NCI-H510A (cell line): ENCODE measurements at regions not wholly inside any gene's neighbourhood (a gene's known extent, or its start where the extent isn't known, plus 50 kb on each side); places are given as distances from the start of the nearest gene placed in this dataset.

Source experiments
- DNase-seq: peaks from one replicate; lab custom pipeline; 2025; lab: John Stamatoyannopoulos, UW

DNA sequence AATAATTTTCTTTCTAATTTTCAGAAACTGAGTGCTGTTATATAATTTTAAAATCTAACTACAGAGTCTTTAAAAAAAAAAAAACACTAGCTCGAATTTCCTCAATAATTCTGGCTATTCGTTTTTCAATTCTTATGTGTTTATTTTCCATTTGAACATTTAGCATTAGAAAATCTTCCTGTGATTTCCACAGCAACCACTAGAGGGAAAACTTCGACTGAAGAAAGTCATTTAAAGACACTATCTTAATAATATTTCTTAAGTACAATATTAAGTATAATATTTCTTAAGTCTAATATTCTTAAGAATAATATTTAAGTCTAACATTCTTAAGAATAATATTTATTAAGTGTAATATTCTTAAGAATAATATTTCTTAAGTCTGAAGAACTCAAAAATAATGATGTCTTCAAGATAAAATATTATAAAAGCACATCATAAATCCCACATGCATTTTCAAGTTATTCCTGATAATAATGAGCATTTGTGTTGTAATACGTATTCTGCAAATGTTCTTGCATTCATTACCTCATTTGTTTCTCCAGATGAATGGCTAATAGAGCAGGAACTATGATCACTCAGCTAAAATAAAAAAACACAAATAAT, 118.4 kb upstream of the WDR17 start:
- DNase-seq: no peak

DNA sequence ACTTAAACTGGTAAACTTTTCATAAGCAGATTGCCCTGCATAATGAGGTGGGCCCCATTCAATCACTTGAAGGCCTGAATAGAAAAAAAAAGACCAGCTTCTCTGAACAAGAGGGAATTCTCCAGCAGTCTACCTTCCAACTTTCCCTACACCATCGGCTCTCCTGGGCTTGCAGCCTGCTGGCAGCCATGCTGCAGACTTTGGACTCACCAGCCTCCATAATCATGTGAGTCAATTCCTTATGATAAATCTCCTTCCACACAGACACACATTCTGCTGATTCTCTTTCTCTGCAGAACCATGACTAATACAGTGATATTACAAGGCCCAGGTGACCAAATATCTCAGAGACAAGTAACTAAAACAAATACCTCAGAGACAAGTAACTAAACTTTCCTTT, 113.8 kb upstream of the WDR17 start:
- DNase-seq: no peak

GRCh38 chr4:175953116-175953515, 112.5 kb upstream of the WDR17 start:
- DNase-seq: no peak

DNA sequence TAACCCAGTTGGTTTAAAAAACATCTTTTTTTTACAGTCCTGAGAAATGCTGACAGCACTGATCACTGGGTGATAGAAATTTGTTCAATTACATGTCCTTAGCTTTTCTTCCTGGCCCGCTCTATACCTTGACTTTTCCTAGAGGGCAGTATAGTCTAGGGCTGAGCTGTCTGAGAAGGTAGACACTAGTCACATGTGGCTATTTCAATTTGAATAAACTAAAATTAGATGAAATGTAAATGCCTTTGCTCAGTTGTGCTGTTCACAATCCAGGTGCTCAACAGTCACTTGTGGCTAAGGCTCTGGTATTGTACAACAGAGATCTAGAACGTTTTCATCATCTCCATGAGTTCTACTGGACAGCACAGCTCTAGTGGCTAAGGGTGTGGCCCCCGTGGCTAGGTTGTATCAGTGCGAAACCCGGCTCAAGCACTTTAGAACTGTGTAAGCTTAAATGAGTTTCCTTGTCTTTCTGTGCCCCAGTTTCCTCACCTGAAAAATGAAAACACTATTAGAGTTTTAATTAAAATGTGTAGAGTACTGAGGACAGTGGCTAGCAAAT, 111.6 kb upstream of the WDR17 start:
- DNase-seq: no peak

GRCh38 chr4:175954685-175955084, 111.0 kb upstream of the WDR17 start:
- DNase-seq: no peak

DNA sequence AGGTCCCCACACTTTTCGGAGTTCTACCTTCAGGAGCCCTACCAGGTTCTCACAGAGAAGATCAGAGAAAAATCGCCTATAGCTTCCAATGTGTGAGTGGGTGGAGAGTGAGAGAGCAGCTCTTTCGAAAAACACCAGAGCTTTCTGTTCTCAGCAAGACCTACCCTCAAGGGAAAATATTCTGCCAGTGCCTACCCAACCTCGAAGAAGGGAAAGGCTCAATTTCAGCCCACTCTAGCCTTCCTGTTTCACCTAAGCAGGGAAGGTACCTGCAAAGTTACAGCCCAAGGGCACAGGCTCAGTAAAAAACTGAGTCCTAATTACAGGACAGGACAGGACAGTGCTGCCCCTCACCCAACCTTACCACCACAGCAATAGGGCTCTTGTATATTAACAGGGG, 104.0 kb upstream of the WDR17 start:
- no peak for DNase-seq

DNA sequence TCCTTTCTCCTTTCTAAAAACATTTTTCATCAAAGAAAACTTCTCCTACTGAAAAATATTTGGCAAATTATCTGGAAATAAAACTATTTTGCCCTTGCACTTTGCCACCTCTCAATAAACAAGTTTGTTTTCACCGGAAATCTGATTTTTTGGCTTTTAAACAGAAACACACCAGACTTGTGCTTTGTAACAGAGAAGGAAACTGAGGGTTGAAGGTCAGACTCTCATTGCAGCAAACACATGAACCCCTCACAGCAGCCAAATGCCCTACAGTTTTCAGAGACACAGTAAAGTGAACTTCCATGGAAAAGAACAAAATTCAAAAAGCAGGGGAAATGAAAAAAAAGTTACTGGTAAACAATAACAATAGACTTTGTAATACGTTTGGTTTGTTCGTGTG, 95.6 kb upstream of the WDR17 start:
- no peak for DNase-seq

- DNase-seq: no peak
These were observed 94.9 kb upstream of the WDR17 start for GRCh38 chr4:175970724-175971123.

GRCh38 chr4:175971388-175972179, 94.1 kb upstream of the WDR17 start:
- DNase-seq: no peak

DNA sequence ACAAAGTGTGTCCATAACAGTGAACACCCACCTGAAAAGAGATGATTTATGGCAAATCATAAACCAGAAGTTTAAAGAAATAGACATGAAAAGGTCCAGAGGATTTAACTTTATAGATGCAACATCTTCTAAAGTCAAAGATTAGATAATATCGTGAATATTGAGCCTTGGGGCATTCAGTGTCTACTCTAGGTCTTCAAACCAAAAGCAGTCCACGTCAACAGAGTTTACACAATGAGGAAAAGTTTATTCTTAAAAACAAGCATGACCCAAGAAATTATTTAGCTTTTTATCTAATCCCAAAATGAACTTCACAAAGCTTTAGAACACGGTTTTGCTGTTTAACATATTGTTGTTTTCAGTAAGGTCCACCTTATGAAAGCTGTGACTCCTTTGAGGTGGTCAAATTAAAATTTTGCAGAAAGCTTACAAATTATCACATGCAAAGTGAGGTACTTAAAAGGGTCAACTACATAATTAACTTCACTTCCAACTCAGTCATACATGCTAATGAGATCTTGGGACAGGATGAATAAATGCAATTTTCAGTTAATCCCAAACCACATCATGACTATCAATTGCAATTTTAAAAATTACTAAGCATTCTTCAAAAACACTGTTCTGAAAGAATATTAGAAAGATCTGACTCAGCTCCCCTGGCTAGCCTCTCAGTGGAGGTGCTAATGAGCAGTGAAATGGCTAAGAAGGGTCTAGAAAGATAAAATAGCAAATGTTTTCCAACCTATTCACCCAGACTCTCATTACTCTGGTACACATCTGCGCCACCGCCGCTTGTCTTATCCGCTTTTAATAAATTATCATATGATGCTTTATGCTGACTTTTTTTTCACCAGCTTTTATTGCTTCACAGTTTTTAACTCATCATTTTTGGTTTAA, 92.4 kb upstream of the WDR17 start:
- DNase-seq: no peak

DNA sequence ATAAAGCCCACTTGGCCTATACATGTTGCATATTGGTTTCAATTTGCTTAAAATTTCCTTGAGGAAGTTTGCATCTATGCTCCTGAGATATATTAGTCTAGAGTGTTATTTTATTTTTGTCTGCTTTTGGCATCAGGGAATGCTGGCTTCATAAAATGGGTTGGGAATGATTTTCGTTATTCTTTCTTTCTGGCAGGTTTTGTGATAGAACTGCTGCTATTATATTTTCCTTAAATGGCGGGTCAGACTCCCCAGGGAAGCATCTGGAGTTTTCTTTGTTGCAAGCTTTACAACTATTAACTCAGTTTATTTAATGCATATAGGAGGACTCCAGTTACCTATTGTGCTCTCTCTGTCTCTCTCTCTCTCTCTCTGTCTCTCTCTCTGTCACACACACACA, 82.0 kb upstream of the WDR17 start:
- DNase-seq: no peak

DNA sequence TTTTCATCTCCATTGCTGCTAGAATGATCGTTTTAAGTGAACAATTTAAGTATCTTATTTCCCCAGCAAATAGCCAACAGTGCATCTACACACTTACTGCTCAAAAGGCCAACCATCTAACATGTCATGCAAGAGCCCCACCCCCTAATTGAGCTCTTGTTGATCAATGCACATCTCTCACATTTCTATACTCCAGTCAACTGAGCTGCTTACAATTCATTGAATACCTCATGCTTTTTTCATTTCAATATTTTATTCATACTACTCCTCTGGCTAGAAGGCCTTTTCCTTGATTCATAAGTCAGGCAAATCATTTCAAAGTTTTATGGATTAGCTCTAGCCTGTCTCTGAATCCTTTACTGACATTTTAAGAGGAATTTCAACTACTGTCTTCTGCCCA, 79.0 kb upstream of the WDR17 start:
- no peak for DNase-seq

DNA sequence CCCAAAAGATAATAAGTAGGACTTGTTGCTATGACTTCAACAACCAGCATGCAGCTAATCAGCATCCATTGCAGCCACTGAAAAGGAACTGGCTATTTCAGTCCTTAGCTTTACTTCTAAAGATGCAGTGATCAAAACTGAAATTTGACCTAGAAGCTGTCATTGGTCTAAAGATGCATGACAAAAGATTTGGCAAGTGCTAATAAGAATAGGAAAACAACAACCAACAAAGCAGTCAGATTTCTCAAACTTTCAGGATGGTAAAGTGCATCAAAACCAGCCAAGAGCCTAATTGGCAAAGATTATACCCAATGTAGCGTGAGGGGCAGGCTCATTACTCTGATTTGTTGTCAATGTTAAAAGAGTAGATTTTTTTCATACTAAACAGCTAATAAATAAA, 77.1 kb upstream of the WDR17 start:
- no peak for DNase-seq

DNA sequence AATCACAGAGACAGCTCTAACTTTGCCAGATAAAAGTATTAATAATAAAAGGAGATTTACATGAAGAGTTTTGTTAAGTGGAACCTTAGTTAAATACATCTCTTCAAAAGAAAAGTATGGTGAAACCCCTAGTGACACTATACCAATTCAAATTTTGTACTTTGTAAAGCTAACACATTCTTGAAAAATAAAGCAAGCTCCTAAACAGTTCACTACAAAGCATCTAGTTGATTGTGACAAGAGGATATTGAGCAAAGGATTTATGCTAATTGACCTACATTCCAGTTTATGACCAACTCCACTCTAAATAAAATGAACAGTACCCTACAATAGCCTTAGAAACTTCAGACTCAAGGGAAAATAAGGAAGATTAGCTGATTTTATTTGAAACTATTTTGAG, 69.4 kb upstream of the WDR17 start:
- no peak for DNase-seq

GRCh38 chr4:175997291-175997690, 68.3 kb upstream of the WDR17 start:
- no peak for DNase-seq

- no peak for DNase-seq
These were observed 66.9 kb upstream of the WDR17 start for GRCh38 chr4:175998782-175999181.

- DNase-seq: no peak
These were observed 65.7 kb upstream of the WDR17 start for GRCh38 chr4:175999944-176000343.

- no peak for DNase-seq
These were observed 64.3 kb upstream of the WDR17 start for GRCh38 chr4:176001151-176002006.

DNA sequence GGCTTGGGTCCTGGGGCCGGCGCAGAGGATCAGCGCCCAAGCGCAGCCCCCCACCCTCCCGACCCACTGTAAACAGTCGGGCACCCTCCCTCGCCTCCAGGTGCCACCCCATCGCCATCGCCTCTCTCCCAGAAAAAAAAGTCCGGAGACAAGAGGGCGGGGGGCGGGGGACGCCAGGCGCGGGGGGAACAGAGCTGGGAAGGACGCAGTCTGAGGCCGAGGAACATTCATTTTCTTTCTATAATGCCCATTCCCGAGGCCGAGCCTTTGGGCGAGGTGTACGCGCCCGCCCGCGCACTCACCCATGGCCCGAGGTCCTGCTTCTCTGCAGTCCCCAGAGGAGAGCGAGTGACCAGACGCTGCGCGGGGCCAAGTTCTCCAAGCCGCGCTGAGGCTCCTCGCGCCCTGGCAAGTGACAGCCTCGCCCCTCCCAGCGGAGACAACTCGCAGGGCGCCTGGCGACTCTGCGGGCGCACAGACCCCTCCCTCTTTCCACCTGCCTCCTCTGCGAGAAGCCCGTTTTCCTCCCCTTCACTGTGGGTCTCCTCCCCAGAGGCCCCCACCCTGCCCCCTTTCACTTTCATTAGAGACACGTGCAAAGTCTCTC, 63.5 kb upstream of the WDR17 start:
- no peak for DNase-seq

- DNase-seq: no peak
These were observed 59.9 kb upstream of the WDR17 start for GRCh38 chr4:176005766-176006165.

GRCh38 chr4:176009254-176009653, 56.4 kb upstream of the WDR17 start:
- DNase-seq: no peak
